ENCODE measurements at regions not wholly inside any gene's neighbourhood (a gene's known extent, or its start where the extent isn't known, plus 50 kb on each side); places are given as distances from the start of the nearest gene placed in this dataset.

DNA sequence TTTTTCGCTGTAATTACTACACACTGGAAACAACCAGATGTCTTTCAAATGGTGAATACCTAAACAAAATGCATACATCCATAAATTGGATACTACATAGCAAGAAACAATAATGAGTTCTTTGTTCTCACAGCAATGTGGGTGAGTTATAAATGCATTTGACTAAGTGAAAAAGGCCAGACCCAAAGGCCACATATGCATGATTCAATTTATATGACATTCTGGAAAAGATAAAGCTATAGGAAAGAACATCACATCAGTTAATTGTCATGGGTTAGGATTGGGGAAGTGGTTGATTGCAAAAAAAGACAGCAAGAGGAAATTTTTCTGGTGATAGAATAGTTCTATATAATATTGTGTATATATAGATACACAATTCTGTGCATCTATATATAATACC is 198.9 kb downstream of the CYLC2 start:
- TF ChIP-seq, protein P1, sequence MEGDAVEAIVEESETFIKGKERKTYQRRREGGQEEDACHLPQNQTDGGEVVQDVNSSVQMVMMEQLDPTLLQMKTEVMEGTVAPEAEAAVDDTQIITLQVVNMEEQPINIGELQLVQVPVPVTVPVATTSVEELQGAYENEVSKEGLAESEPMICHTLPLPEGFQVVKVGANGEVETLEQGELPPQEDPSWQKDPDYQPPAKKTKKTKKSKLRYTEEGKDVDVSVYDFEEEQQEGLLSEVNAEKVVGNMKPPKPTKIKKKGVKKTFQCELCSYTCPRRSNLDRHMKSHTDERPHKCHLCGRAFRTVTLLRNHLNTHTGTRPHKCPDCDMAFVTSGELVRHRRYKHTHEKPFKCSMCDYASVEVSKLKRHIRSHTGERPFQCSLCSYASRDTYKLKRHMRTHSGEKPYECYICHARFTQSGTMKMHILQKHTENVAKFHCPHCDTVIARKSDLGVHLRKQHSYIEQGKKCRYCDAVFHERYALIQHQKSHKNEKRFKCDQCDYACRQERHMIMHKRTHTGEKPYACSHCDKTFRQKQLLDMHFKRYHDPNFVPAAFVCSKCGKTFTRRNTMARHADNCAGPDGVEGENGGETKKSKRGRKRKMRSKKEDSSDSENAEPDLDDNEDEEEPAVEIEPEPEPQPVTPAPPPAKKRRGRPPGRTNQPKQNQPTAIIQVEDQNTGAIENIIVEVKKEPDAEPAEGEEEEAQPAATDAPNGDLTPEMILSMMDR (IDR thresholded peaks at IDR 0.05 in 2 of 3, conservative IDR thresholded peaks at IDR 0.05 in 1 of 3; ENCODE audit: borderline replicate concordance in 1 of 3, insufficient read depth in 1 of 3, low read depth in 2 of 3, low read length in 2 of 3), result no peak
- no peak for TF ChIP-seq SIN3A (IDR thresholded peaks at IDR 0.05; ENCODE audit: low read depth)
- no peak for TF ChIP-seq POLR2A (IDR thresholded peaks at IDR 0.05; ENCODE audit: borderline replicate concordance, extremely low read depth, insufficient read depth, insufficient read length)
- TF ChIP-seq EZH2phosphoT487 (IDR thresholded peaks at IDR 0.05; ENCODE audit: borderline replicate concordance), result no peak
- TF ChIP-seq, protein P2, sequence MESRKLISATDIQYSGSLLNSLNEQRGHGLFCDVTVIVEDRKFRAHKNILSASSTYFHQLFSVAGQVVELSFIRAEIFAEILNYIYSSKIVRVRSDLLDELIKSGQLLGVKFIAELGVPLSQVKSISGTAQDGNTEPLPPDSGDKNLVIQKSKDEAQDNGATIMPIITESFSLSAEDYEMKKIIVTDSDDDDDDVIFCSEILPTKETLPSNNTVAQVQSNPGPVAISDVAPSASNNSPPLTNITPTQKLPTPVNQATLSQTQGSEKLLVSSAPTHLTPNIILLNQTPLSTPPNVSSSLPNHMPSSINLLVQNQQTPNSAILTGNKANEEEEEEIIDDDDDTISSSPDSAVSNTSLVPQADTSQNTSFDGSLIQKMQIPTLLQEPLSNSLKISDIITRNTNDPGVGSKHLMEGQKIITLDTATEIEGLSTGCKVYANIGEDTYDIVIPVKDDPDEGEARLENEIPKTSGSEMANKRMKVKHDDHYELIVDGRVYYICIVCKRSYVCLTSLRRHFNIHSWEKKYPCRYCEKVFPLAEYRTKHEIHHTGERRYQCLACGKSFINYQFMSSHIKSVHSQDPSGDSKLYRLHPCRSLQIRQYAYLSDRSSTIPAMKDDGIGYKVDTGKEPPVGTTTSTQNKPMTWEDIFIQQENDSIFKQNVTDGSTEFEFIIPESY (IDR thresholded peaks at IDR 0.05; ENCODE audit: extremely low read depth, insufficient replicate concordance, low read length), result no peak
- TF ChIP-seq, protein P3, sequence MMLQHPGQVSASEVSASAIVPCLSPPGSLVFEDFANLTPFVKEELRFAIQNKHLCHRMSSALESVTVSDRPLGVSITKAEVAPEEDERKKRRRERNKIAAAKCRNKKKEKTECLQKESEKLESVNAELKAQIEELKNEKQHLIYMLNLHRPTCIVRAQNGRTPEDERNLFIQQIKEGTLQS (IDR thresholded peaks at IDR 0.05), result no peak
- TF ChIP-seq, protein P4, sequence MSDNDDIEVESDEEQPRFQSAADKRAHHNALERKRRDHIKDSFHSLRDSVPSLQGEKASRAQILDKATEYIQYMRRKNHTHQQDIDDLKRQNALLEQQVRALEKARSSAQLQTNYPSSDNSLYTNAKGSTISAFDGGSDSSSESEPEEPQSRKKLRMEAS (IDR thresholded peaks at IDR 0.05), result no peak
- no peak for TF ChIP-seq EZH2 (IDR thresholded peaks at IDR 0.05)
- no peak for TF ChIP-seq CBX3 (IDR thresholded peaks at IDR 0.05; ENCODE audit: low read depth)
